ENCODE measurements at regions not wholly inside any gene's neighbourhood (a gene's known extent, or its start where the extent isn't known, plus 50 kb on each side); places are given as distances from the start of the nearest gene placed in this dataset.

DNA sequence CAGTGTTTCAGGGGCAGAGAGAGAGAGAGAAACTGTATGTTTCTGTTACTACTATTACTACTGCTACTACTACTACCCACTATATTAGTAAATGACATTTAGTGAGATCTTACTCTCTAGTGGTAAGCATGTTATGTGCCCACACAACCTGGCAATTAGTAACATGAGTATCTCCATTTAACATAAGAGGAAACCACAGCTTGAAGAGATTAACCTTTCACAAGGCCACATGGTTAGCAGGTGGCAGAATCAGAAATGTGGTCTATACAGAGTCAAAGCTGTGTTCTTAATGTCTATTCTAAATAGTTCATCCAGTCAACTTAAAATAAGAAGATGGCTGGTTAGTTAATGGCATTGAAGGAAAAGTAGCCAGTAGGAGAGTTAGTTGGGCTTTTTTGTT is 961.6 kb downstream of the MCTP2 start:
- H3K4me3 ChIP-seq (replicated peaks in 1 of 3; ENCODE audit: insufficient read depth in 1 of 3, low read depth in 2 of 3, low read length in 3 of 3), result no peak overlapping the region
- no peak overlapping the region for H3K27ac ChIP-seq (ENCODE audit: extremely low read length, insufficient read depth, low read length)
- no peaks in the 10 kb centered on the region for H3K36me3 ChIP-seq (replicated peaks in 1 of 2; ENCODE audit: control insufficient read depth in 1 of 2, insufficient read depth in 2 of 2, low read length in 2 of 2)
- no TSS peak for BruUV-seq (replicated peaks)
- intact Hi-C loops (cut with micrococcal nuclease; ENCODE audit: unreplicated experiment) (no loop called here), in situ Hi-C loops (cut with HindIII; ENCODE audit: extremely low pct_ligation_motif_present, low pct_unique_long_range_greater_than_20kb) (no loop called here)
- no peak overlapping the region for H3K4me2 ChIP-seq (ENCODE audit: low read depth, low read length)
- DNase-seq (ENCODE audit: low spot score) (no peak), ATAC-seq (no peak), FAIRE-seq (no peak)
- H3K27me3 ChIP-seq (ENCODE audit: control insufficient read depth in 1 of 2, insufficient read depth in 2 of 2, low read length in 2 of 2), result no peaks in the 10 kb centered on the region
- ChIA-PET POLR2A (no interaction called here), CTCF (ENCODE audit: low intra/inter-chr PET ratio, low total read pairs) (no interaction called here)
- H3K79me2 ChIP-seq (ENCODE audit: insufficient read depth, low read length), result no peaks in the 10 kb centered on the region
- H3K9ac ChIP-seq (ENCODE audit: insufficient read depth, low read depth, low read length), result no peak overlapping the region
- H2AFZ ChIP-seq (ENCODE audit: low read length), result no peak overlapping the region
- H3K4me1 ChIP-seq (ENCODE audit: insufficient read depth, low read length), result no peaks in the 10 kb centered on the region
- no peaks in the 10 kb centered on the region for H4K20me1 ChIP-seq (ENCODE audit: insufficient read depth, low read length)
- H3K9me3 ChIP-seq (ENCODE audit: low read length), result peaks cover 91% of the 10 kb centered on the region
- TF ChIP-seq PPARG (CRISPR knock-in tag; conservative IDR thresholded peaks at IDR 0.05), result no peak
- TF ChIP-seq MBD4 (IDR thresholded peaks at IDR 0.05; ENCODE audit: borderline replicate concordance, low read length), result no peak
- no peak for TF ChIP-seq ZMAT3 (CRISPR knock-in tag; conservative IDR thresholded peaks at IDR 0.05)
- no peak for TF ChIP-seq PAWR (CRISPR knock-in tag; IDR thresholded peaks at IDR 0.05; ENCODE audit: borderline replicate concordance)
- no peak for TF ChIP-seq ZBTB33 (CRISPR knock-in tag; IDR thresholded peaks at IDR 0.05)
- no peak for TF ChIP-seq ZNF362 (CRISPR knock-in tag; IDR thresholded peaks at IDR 0.05; ENCODE audit: borderline replicate concordance)
- no peak for TF ChIP-seq DNMT3B (CRISPR knock-in tag; conservative IDR thresholded peaks at IDR 0.05)

DNA sequence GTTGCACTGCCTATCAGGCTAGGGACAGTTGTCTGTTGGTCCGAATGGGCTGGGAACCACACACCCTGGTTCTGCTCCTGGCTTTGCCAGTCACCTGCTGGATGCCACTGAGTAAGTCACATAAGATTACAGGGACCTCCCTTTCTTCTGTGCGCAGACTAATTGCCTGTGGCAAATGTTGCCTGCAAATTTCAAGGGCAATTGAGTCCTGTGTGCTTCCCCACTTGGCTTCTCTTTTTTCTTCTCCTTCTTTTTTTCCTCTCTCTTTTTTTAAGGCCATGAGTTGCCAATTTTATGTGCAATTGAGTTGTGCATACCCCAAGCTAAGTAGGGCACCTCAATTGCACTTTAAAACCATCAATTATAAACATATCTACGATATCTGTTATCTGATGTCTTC is 963.4 kb downstream of the MCTP2 start:
- no peak overlapping the region for H3K9ac ChIP-seq (ENCODE audit: insufficient read depth, low read depth, low read length)
- no peak for ATAC-seq
- no peak for DNase-seq (ENCODE audit: low spot score)
- no peaks in the 10 kb centered on the region for H3K79me2 ChIP-seq (ENCODE audit: insufficient read depth, low read length)
- no peak for FAIRE-seq
- no peak overlapping the region for H3K4me2 ChIP-seq (ENCODE audit: low read depth, low read length)
- H2AFZ ChIP-seq (ENCODE audit: low read length), result no peak overlapping the region
- H3K4me1 ChIP-seq (ENCODE audit: insufficient read depth, low read length), result no peaks in the 10 kb centered on the region
- no peak overlapping the region for H3K4me3 ChIP-seq (replicated peaks in 1 of 3; ENCODE audit: insufficient read depth in 1 of 3, low read depth in 2 of 3, low read length in 3 of 3)
- no peak for TF ChIP-seq ZSCAN20 (CRISPR knock-in tag; IDR thresholded peaks at IDR 0.05; ENCODE audit: borderline replicate concordance)
- H3K9me3 ChIP-seq (ENCODE audit: low read length), result peaks cover 85% of the 10 kb centered on the region
- H3K27ac ChIP-seq (ENCODE audit: extremely low read length, insufficient read depth, low read length), result no peak overlapping the region
- POLR2A ChIA-PET, result no interaction called here
- no peaks in the 10 kb centered on the region for H4K20me1 ChIP-seq (ENCODE audit: insufficient read depth, low read length)
- BruUV-seq (replicated peaks), result no TSS peak
- CTCF ChIA-PET (ENCODE audit: low intra/inter-chr PET ratio, low total read pairs), result no interaction called here
- in situ Hi-C loops (cut with HindIII; ENCODE audit: extremely low pct_ligation_motif_present, low pct_unique_long_range_greater_than_20kb) (no loop called here), intact Hi-C loops (cut with micrococcal nuclease; ENCODE audit: unreplicated experiment) (no loop called here)
- WGBS (ENCODE audit: low lambda C conversion rate), result 38% methylated on average over 2 of the region's 3 CpGs
- no peaks in the 10 kb centered on the region for H3K36me3 ChIP-seq (replicated peaks in 1 of 2; ENCODE audit: control insufficient read depth in 1 of 2, insufficient read depth in 2 of 2, low read length in 2 of 2)
- no peaks in the 10 kb centered on the region for H3K27me3 ChIP-seq (ENCODE audit: control insufficient read depth in 1 of 2, insufficient read depth in 2 of 2, low read length in 2 of 2)
